PC-9 (cell line): ENCODE measurements at regions not wholly inside any gene's neighbourhood (a gene's known extent, or its start where the extent isn't known, plus 50 kb on each side); places are given as distances from the start of the nearest gene placed in this dataset.
"Not testable (repeated sequence)": the region's sequence is repeated elsewhere in the genome, so short reads cannot be mapped to it uniquely, and the experiment has no call there.

Experiments
- BruUV-seq: library from RNA; stranded (reverse); fragments of 400-500 nt; replicated peaks from 2 replicates; lab custom pipeline; 2021; lab: Mats Ljungman, UMichigan
- CTCF ChIA-PET: fragments of 300-600 bp; sonication (Branson Sonifier 250); formaldehyde crosslinking; loops from one replicate; lab custom pipeline; 2022; ENCODE audit warnings: antibody characterized with exemption; lab: Charles Lee
- POLR2A ChIA-PET: fragments of 300-600 bp; sonication (Branson Sonifier 250); formaldehyde crosslinking; loops from one replicate; lab custom pipeline; 2022; ENCODE audit warnings: antibody characterized with exemption; ENCODE audit not compliant: unreplicated experiment; lab: Charles Lee
- DNase-seq, 2 experiments: peaks; one replicate each; pipeline versions ENCODE4 v3.0.0 to v3.0.0-alpha.2; 2015 to 2022; ENCODE audit warnings: mixed read lengths in 1 of 2
- H2AFZ ChIP-seq: fragments of 200-600 bp; sonication (generic); 2 replicates; pipeline ENCODE4 v1.8.1; 2017; ENCODE audit warnings: antibody characterized with exemption
- H3F3A ChIP-seq: fragments of 200-600 bp; sonication (generic); 2 replicates; pipeline ENCODE4 v1.8.1; 2017; ENCODE audit warnings: antibody characterized with exemption, mild to moderate bottlenecking, low read depth; ENCODE audit not compliant: insufficient read depth
- H3K27ac ChIP-seq: fragments of 200-600 bp; sonication (generic); 2 replicates; pipeline ENCODE4 v1.6.1; 2016; ENCODE audit warnings: mixed run types
- H3K27me3 ChIP-seq: fragments of 200-600 bp; sonication (generic); 2 replicates; pipeline ENCODE4 v1.6.1; 2016; ENCODE audit warnings: low read depth, mixed run types; ENCODE audit not compliant: insufficient read depth
- H3K36me3 ChIP-seq: fragments of 200-600 bp; sonication (generic); 2 replicates; pipeline ENCODE4 v1.6.1; 2016; ENCODE audit warnings: low read depth, mixed run types
- H3K4me1 ChIP-seq: fragments of 200-600 bp; sonication (generic); replicated peaks from 2 replicates; pipeline ENCODE4 v1.6.1; 2016; ENCODE audit warnings: mixed run types; ENCODE audit not compliant: insufficient read depth
- H3K4me2 ChIP-seq: fragments of 200-600 bp; sonication (generic); 2 replicates; pipeline ENCODE4 v1.6.1; 2017; ENCODE audit warnings: mixed run types
- H3K4me3 ChIP-seq: fragments of 200-600 bp; sonication (generic); 2 replicates; pipeline ENCODE4 v1.6.1; 2016; ENCODE audit warnings: mixed run types
- H3K79me2 ChIP-seq: fragments of 200-600 bp; sonication (generic); 2 replicates; pipeline ENCODE4 v1.6.1; 2017; ENCODE audit warnings: low read depth, mixed run types
- H3K9me2 ChIP-seq: fragments of 200-600 bp; sonication (generic); 2 replicates; pipeline ENCODE4 v1.8.1; 2017; ENCODE audit warnings: mild to moderate bottlenecking; ENCODE audit not compliant: insufficient read depth
- H3K9me3 ChIP-seq: fragments of 200-600 bp; sonication (generic); 2 replicates; pipeline ENCODE4 v1.8.1; 2016; ENCODE audit warnings: low read depth; ENCODE audit not compliant: insufficient read depth
- H4K20me1 ChIP-seq: fragments of 200-600 bp; sonication (generic); 2 replicates; pipeline ENCODE4 v1.8.1; 2017; ENCODE audit not compliant: insufficient read depth
- EZH2 ChIP-seq: fragments of 200-600 bp; sonication (generic); IDR thresholded peaks from 2 replicates; pipeline ENCODE4 v1.8.0; 2017; ENCODE audit warnings: antibody characterized with exemption, low read depth
- intact Hi-C: fragments of 100-400 bp; cut with micrococcal nuclease; formaldehyde crosslinking; loops from one replicate; pipeline ENCODE4 v1.10.0; 2022; ENCODE audit not compliant: unreplicated experiment
- TF ChIP-seq, protein P1 (sequence below): fragments of 200-600 bp; sonication (generic); conservative IDR thresholded peaks from 2 replicates; pipeline ENCODE4 v1.6.1; 2017; ENCODE audit warnings: mixed run types, antibody characterized with exemption, mild to moderate bottlenecking, moderate library complexity

- Histone ChIP-seq H4K20me1 (no peaks in the 10 kb centered on the region), H3K4me1 (no peaks in the 10 kb centered on the region), H3K27ac (no peak overlapping the region), H3K36me3 (no peaks in the 10 kb centered on the region), H3K9me3 (no peaks in the 10 kb centered on the region), H3K27me3 (no peaks in the 10 kb centered on the region), H3K4me2 (no peak overlapping the region; the same call in 1 of the 2 replicates), H3F3A (no peaks in the 10 kb centered on the region), H3K79me2 (no peaks in the 10 kb centered on the region), H3K4me3 (no peak overlapping the region), H2AFZ (no peak overlapping the region), H3K9me2 (no peaks in the 10 kb centered on the region)
- no peak for TF ChIP-seq EZH2
- TF ChIP-seq, protein P1, sequence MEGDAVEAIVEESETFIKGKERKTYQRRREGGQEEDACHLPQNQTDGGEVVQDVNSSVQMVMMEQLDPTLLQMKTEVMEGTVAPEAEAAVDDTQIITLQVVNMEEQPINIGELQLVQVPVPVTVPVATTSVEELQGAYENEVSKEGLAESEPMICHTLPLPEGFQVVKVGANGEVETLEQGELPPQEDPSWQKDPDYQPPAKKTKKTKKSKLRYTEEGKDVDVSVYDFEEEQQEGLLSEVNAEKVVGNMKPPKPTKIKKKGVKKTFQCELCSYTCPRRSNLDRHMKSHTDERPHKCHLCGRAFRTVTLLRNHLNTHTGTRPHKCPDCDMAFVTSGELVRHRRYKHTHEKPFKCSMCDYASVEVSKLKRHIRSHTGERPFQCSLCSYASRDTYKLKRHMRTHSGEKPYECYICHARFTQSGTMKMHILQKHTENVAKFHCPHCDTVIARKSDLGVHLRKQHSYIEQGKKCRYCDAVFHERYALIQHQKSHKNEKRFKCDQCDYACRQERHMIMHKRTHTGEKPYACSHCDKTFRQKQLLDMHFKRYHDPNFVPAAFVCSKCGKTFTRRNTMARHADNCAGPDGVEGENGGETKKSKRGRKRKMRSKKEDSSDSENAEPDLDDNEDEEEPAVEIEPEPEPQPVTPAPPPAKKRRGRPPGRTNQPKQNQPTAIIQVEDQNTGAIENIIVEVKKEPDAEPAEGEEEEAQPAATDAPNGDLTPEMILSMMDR: no peak
- ChIA-PET POLR2A (no interaction called here), CTCF (no interaction called here)
- intact Hi-C loops: no loop called here
- BruUV-seq: no TSS peak
- DNase-seq: no peak
Observed at GRCh38 chr20:26243731-26244130, 547.1 kb upstream of the ZNF337 start.

GRCh38 chr20:26220609-26221008 lies 524.0 kb upstream of the ZNF337 start:
- POLR2A ChIA-PET, BruUV-seq, H3K79me2 ChIP-seq, H3K4me1 ChIP-seq, H3K27ac ChIP-seq, H3K9me3 ChIP-seq, H2AFZ ChIP-seq, H3K9me2 ChIP-seq, H3K4me2 ChIP-seq, H3K4me3 ChIP-seq, H3K27me3 ChIP-seq, H4K20me1 ChIP-seq, CTCF ChIA-PET, intact Hi-C loops, DNase-seq, H3F3A ChIP-seq, H3K36me3 ChIP-seq: not testable (repeated sequence)

GRCh38 chr20:26219546-26219945 lies 522.9 kb upstream of the ZNF337 start:
- H3K36me3 ChIP-seq, H3K9me3 ChIP-seq, intact Hi-C loops, DNase-seq, H4K20me1 ChIP-seq, CTCF ChIA-PET, H3F3A ChIP-seq, H3K27ac ChIP-seq, H3K79me2 ChIP-seq, BruUV-seq, POLR2A ChIA-PET, H3K4me3 ChIP-seq, H2AFZ ChIP-seq, H3K9me2 ChIP-seq, H3K4me1 ChIP-seq, H3K4me2 ChIP-seq, H3K27me3 ChIP-seq: not testable (repeated sequence)

GRCh38 chr20:26218301-26218700 lies 521.6 kb upstream of the ZNF337 start:
- Histone ChIP-seq H3F3A (no peaks in the 10 kb centered on the region), H3K4me1 (no peaks in the 10 kb centered on the region), H4K20me1 (no peaks in the 10 kb centered on the region), H3K4me3 (no peak overlapping the region), H3K9me2 (no peaks in the 10 kb centered on the region), H3K9me3 (no peaks in the 10 kb centered on the region), H2AFZ (no peak overlapping the region), H3K27ac (no peak overlapping the region), H3K27me3 (no peaks in the 10 kb centered on the region), H3K36me3 (no peaks in the 10 kb centered on the region), H3K4me2 (no peak overlapping the region), H3K79me2 (no peaks in the 10 kb centered on the region)
- CTCF ChIA-PET: no interaction called here
- intact Hi-C loops: no loop called here
- no peak for TF ChIP-seq EZH2
- TF ChIP-seq, protein P1: no peak
- POLR2A ChIA-PET: no interaction called here
- no peak for DNase-seq
- no TSS peak for BruUV-seq
